Sigmoid colon (tissue), 4 donors: ENCODE measurements at regions not wholly inside any gene's neighbourhood (a gene's known extent, or its start where the extent isn't known, plus 50 kb on each side); places are given as distances from the start of the nearest gene placed in this dataset.

Experiments used
- EP300 ChIP-seq, 4 donors: sonication (generic); formaldehyde crosslinking; IDR thresholded peaks; one replicate each; pipeline ENCODE4 v1.6.1; 2017; ENCODE audit warnings: antibody characterized with exemption in 4 of 4
- POLR2A ChIP-seq, 2 donors: fragments of 450-650 bp; IDR thresholded peaks; one replicate each; pipeline ENCODE4 v1.6.1; 2016; ENCODE audit warnings: antibody characterized with exemption in 2 of 2, mild to moderate bottlenecking in 2 of 2, moderate library complexity in 2 of 2
- POLR2AphosphoS5 ChIP-seq, 4 donors: sonication (generic); formaldehyde crosslinking; IDR thresholded peaks; one replicate each; pipeline ENCODE4 v1.6.1; 2017; ENCODE audit warnings: antibody characterized with exemption in 4 of 4
- TF ChIP-seq, protein P1 (sequence below), 4 experiments: fragments of 450-650 bp in 3 of 4; fragments of 200-600 bp in 1 of 4; IDR thresholded peaks; one replicate each; pipeline ENCODE4 v1.5.1; 2016 to 2019; ENCODE audit warnings: antibody characterized with exemption in 4 of 4, mild to moderate bottlenecking in 3 of 4, moderate library complexity in 2 of 4

DNA sequence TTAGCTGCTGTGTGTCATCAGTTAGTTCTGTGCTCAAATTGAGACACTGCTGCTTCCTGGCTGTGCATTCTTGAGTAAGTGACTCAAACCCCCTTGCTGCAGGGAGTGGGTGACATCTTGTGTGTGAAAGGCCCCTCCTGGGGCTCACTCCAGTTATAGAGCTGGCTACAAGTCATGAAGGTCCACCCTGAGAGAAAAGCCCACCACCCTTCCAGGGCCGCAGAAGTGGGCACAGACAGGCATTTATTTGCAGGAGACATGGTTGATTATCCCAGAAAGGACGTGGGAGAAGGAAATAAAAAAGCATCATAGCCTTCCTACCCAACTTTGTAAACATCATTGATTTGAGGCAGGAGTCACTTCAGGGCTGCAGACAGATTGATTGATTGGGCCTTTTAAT is 550.6 kb downstream of the MATN1 start:
- TF ChIP-seq, protein P1, sequence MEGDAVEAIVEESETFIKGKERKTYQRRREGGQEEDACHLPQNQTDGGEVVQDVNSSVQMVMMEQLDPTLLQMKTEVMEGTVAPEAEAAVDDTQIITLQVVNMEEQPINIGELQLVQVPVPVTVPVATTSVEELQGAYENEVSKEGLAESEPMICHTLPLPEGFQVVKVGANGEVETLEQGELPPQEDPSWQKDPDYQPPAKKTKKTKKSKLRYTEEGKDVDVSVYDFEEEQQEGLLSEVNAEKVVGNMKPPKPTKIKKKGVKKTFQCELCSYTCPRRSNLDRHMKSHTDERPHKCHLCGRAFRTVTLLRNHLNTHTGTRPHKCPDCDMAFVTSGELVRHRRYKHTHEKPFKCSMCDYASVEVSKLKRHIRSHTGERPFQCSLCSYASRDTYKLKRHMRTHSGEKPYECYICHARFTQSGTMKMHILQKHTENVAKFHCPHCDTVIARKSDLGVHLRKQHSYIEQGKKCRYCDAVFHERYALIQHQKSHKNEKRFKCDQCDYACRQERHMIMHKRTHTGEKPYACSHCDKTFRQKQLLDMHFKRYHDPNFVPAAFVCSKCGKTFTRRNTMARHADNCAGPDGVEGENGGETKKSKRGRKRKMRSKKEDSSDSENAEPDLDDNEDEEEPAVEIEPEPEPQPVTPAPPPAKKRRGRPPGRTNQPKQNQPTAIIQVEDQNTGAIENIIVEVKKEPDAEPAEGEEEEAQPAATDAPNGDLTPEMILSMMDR (IDR thresholded peaks at IDR 0.05) = no peak
- no peak for TF ChIP-seq POLR2A (IDR thresholded peaks at IDR 0.05)
- no peak for TF ChIP-seq EP300 (IDR thresholded peaks at IDR 0.05)
- no peak for TF ChIP-seq POLR2AphosphoS5 (IDR thresholded peaks at IDR 0.05)
